GM18505 (cell line): ENCODE measurements at regions not wholly inside any gene's neighbourhood (a gene's known extent, or its start where the extent isn't known, plus 50 kb on each side); places are given as distances from the start of the nearest gene placed in this dataset.

Experiments
- ATAC-seq: cut with Tn5 transposase; IDR thresholded peaks from one replicate; pipeline ENCODE4 v1.9.1; 2021; ENCODE audit not compliant: unreplicated experiment
- POLR2A ChIP-seq: IDR thresholded peaks from 4 replicates; pipeline ENCODE4 v1.6.1; 2011; ENCODE audit warnings: borderline replicate concordance; ENCODE audit not compliant: insufficient read depth, insufficient read length; ENCODE audit errors: extremely low read depth

DNA sequence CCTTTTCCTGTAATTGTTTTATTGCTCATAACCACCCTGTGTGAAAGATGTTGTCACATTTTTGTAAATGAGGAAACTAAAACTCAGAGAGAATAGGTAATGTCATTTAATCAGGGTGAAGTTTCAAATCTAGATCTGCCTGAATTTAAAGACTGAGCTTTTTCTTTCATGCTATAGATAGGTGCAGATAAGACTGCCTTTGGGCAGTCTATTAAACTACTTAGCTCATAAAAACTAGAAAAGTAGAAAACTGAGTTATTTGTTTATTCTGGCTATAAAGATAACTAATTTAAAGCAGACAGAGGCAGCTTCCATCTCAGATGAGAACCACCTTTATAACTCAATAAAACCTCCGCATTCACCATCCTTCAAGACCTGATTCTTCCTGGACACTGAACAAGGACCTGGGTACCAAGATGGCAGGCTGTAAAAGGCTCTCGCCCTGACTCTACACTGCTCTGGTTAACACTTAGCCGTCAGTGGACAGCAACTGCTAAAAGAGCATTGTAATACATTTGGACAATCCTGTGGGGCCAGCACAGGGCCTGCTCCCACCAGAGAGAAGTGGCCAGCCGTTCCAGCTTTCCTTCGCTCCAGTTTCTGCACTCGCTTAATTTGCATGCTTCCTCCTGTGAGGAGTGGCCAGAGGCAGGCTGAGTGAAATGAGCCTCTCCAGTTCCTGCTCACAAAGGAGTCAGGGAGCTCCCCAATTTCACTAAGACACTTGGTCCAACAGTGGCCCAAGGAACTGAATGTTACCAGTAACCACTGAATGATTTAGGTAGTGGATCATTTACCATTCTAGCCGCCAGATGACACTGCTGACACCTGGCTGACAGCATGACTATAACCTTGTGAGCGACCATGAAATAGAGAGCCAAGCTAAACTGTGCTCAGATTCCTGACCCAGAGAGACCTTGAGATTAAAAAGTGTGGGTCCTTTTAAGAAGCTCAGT lies 566.4 kb downstream of the EFNA5 start:
- no peak for TF ChIP-seq POLR2A
- ATAC-seq: no peak

DNA sequence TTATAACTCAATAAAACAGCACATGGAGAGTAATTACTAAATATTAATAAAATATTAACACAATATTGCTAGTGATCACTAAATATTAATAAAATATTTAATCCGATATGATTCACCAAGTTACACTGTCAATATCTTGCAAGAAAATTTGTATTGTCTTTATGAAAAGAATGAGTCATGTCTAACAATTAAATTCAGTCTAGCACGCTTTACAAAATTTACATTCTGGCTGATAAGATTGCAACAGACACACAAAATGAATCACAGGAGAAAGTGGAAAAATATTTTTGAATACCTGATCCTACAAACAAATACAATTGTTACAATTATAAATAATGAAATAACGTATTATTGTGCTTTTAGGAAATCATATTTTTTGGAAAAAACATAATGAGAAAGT lies 567.2 kb downstream of the EFNA5 start:
- TF ChIP-seq POLR2A: no peak
- ATAC-seq: no peak

DNA sequence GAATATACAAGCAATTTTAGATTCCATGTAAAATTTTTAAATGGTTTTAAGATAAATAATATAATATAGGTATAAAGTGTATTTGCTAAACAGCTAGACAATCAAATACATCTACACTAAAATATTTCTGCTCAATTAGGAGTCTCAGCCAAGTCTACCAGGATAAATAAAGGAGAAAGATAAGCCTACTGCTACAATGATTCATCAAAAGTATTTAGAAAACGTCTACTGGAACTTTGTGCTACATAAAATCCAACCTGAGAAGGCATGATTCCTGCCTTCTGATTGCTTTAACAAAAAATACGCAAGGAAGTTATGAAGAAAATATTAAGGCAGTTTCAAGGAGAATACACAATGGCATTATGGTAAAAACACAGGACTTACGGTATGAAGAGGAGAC lies 570.6 kb downstream of the EFNA5 start:
- no peak for TF ChIP-seq POLR2A
- ATAC-seq: no peak

DNA sequence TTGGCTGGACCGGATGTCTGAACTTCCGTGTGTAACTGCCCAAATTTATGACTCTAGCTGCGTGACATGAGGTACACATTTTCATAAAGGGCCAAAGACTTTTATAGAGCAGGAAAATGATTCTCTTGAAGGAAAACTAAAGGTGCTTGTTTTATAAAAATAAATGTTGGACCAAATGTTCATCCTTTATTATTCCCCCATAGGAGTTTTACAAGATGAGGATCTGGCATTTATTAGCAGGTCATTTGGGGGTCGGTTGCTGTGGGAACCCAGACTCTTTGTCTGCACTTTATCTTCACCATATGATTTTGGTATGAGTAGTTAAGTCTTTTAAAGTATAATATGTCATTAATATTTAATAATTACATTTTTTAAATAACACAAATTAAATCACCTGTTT lies 571.2 kb downstream of the EFNA5 start:
- TF ChIP-seq POLR2A: no peak
- no peak for ATAC-seq

DNA sequence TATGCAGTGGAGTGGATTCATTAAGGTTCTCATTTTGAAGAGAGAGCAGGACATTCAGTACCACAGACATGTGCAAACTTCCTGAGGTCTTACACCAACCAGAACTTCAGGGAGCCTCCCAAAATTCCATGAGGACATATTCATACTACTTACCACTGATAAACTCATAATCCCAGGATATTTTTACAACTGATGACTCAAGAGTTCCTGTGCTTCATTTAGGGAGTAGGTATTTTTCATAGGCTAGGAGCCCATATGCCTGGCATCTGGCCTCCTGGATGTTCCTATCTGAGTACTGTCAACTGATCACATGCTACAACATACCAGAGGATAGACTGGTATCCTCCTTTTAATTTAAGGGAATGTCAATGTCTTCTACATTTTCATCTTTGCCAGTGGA lies 578.0 kb downstream of the EFNA5 start:
- no peak for TF ChIP-seq POLR2A

DNA sequence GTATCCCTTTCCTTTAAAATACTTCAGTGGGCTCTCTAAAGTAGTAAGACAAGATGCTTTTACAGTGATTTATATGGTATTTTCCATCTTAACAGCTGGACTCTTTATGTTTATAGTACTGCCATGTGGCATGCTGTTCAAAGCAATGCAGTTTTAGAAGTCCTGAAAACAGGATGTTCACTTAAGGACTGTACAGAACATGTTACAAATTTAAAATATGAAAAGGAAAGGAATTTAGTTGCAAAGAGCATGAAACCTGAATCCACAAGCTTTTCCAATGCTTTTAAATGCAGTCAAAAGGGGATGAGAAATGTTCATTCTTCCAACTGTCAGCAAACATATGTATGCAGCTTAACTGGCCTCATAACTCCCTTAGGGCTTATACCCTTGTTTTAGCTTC lies 580.2 kb downstream of the EFNA5 start:
- TF ChIP-seq POLR2A: no peak
- no peak for ATAC-seq

More for the DNA sequence above, 578.0 kb downstream of the EFNA5 start:
- ATAC-seq: no peak

DNA sequence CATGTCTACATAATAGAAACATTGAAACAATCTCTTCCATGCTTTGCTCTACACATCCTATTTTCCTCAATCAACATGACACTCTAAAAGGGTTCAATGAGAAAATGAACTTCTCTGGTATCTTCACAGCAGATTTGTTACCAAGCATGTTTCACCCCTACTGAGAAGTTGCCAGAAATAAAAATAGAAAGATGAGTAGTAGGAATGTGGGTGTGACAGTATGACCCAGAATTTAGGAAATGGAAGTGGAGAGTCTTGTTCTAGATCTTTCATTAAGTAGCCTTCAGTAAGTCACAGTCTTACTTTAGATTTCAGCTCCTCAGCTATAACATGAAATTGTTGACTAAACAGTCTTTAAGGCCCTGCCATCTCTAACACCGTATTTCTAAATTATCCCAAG lies 581.8 kb downstream of the EFNA5 start:
- no peak for ATAC-seq
- no peak for TF ChIP-seq POLR2A

DNA sequence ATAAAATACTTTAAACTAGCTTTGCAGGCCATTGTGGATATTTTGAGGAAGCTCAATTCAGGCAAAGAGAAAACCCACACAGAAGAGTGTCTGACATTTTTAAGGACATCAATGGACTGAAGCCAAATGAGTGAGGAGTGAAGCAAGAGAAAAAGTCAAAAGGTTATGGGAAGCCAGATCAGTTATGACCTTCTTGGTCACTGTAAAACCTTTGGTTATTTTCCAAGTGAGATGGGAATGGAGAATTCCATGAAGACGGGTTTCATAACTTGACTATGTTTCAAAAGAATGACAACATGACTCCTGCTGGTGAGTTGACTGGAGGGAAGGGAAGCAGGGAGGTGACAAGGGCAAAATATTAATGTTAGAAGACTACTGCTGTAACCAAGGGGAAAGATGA lies 585.2 kb downstream of the EFNA5 start:
- ATAC-seq: no peak
- no peak for TF ChIP-seq POLR2A

DNA sequence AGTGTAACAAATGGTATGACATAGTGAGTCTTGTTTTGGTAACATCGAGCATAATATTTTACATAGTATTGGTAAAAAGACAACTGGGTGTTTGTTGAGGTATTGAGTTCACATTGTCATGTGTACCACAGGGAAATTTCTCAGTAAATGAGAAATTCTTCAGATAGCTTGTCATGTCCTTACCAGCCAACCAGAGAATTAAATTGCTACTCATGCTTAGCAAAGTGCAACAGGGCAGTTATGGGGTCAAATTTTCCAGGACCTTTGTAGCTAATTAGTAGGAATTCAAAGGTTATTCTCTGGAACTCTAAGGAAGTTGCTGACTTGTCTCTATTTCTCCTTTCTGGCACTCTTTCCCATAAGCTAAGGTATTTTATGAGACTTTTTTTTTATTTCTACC lies 595.7 kb downstream of the EFNA5 start:
- no peak for ATAC-seq
- TF ChIP-seq POLR2A: no peak

DNA sequence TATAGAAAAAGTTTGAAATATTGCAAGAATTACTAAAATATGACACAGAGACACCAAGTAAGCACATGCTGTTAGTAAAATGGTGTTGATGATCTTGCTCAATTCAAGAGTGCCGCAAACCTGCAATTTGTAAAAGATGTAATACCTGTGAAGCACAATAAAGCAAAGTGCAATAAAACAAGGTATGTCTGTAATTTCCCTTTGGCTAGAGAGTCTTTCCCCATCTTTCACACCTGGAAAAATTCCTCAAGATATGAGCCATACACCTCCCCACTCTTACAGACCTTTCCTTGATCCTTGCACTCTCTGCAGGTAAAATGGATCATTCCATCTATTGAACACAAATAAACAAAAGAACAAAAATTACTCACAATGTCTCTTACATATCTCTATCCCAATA lies 597.8 kb downstream of the EFNA5 start:
- no peak for TF ChIP-seq POLR2A
- no peak for ATAC-seq

DNA sequence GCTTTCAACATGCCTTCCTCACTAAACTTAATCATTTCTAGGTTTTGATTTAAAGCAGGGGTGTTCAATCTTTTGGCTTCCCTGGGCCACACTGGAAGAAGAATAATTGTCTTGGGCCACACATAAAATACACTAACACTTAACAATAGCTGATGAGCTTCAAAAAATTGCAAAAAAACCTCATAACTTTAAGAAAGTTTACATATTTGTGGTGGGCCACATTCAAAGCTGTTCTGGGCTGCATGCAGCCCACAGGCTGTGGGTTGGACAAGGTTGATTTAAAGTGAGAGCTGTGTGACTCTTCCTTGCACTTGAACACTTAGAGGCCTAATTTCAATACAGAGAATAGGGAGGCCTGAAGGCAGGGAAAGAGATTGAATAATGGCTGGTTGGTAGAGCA lies 598.3 kb downstream of the EFNA5 start:
- TF ChIP-seq POLR2A: no peak
- ATAC-seq: no peak

DNA sequence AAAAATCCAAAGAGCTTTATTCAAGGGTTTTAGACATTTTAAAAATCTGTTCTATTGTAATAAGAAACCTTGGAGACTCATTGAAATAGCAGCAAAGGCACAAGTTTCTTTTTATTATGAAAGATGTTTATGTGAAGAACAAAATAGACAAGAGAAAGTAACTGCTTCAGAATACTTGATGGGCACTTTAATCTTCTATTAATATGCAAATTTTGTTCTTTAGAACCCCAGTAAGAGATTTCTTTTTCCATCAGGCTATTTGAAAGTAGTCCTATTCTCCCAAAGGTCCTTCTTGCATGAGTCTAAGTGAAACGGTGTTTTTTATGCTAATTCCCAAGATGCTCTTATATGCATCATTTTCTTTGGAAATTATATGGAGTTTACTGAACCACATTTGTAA lies 602.0 kb downstream of the EFNA5 start:
- no peak for TF ChIP-seq POLR2A
- ATAC-seq: no peak

DNA sequence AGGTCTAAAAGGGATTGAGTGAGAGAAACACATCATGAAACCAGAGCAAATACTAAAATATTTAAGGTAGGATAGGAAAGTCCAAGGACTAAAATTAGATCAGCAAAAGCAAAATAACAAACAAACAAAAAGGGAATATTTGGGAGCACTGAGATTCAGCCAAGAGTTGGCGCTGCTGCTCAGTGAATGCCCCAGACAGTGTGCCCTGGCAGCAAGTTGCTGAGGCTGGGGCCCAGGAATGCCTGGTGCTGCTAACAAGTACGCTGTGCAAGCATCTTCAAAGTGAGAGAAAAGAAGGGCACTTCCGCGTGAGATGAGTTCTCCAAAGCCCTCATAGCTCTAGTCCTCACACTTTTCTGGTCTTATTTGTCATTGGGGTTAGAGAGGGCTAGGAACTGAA lies 603.3 kb downstream of the EFNA5 start:
- TF ChIP-seq POLR2A: no peak

DNA sequence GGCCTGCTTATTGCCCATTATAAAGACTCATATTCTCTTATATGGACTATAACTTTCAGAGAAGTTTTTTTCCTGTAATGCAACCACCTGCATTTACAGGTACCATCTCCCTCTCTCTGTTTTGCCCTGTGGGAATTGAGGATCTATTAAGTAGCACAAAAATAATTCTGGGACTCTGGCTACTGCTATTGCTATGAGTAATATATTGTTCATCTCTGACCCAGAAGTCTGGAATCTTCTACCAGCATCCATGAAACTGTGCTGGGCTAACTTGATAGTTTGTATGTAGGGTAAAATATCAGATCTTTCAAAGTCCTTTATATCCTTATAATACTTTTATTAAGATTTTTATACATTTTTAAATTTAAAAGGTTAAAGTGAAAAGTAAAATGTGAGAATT lies 607.2 kb downstream of the EFNA5 start:
- TF ChIP-seq POLR2A: no peak

More for the DNA sequence above, 603.3 kb downstream of the EFNA5 start:
- ATAC-seq: no peak

DNA sequence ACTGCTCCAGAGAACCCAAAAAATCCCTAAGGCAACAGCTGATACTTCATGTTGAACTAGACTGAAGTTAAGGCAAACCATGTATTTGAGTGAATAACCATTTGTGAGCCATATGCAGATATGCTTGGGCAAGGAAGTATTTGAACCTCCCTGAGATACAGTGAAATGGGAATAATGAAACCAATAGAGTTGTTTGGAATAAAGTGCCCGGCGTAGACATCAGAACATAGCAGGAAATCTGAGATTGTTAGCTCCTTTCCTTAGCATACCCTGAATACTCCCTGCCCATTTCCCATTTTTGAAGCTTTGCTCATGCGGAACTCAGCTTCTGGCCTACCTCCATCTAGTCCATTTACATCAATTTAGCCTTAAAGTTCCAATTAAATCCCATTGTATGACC lies 611.9 kb downstream of the EFNA5 start:
- no peak for ATAC-seq
- no peak for TF ChIP-seq POLR2A

More for the DNA sequence above, 607.2 kb downstream of the EFNA5 start:
- ATAC-seq: no peak

DNA sequence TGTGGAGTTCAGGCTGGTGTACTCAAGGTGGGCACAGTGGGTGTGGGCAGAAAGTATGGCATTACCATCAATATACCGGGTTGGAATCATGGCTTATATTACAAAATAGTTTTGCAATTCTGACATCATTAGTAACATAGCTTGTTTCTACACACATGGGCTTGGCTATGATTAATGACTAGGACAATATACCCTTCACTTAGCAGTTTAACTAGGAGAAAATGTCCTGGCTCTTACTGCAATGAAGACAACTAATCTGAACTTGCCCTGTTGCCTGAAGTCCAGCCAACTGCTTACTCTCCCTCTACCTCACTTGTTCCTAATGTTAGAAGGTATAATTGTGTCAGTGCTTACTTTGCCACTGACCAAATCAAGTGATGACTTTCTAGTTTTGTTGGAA lies 612.5 kb downstream of the EFNA5 start:
- no peak for ATAC-seq

More for the DNA sequence above, 612.5 kb downstream of the EFNA5 start:
- TF ChIP-seq POLR2A: no peak
